HepG2 (cell line): ENCODE measurements at regions not wholly inside any gene's neighbourhood (a gene's known extent, or its start where the extent isn't known, plus 50 kb on each side); places are given as distances from the start of the nearest gene placed in this dataset.

Experiments used
- ATAC-seq: fragments of 200-7000 bp; cut with Tn5 transposase; 3 replicates; pipeline ENCODE4 v1.9.1; 2020; ENCODE audit warnings: mild to moderate bottlenecking, moderate library complexity
- BruUV-seq: library from RNA; stranded (reverse); fragments of 400-500 nt; replicated peaks from 2 replicates; lab custom pipeline; 2021; lab: Mats Ljungman, UMichigan
- CTCF ChIA-PET: fragments of 300-600 bp; formaldehyde crosslinking; extraction: SDS; loops from one replicate; lab custom pipeline; 2021; ENCODE audit warnings: low total read pairs, inconsistent platforms, low intra/inter-chr PET ratio; lab: Yijun Ruan, JAX
- POLR2A ChIA-PET: fragments of 350-600 bp; sonication (Branson Sonifier 250); formaldehyde crosslinking; loops from one replicate; lab custom pipeline; 2020; ENCODE audit warnings: antibody characterized with exemption, inconsistent platforms; lab: Yijun Ruan, JAX
- DNase-seq: peaks from one replicate; pipeline ENCODE4 v3.0.0-alpha.2; 2015; ENCODE audit warnings: low spot score
- FAIRE-seq: peaks from 3 replicates; lab custom pipeline; 2011; peaks lifted over from hg19 to GRCh38; lab: Jason Lieb, UNC
- H2AFZ ChIP-seq: one replicate; pipeline ENCODE4 v1.6.1; 2011; ENCODE audit warnings: low read length, inconsistent platforms
- H3K27ac ChIP-seq: fragments of 300-600 bp; 3 replicates; pipeline ENCODE4 v1.8.0; 2011; ENCODE audit warnings: mixed run types, mild to moderate bottlenecking, mixed read lengths, low read length, inconsistent platforms; ENCODE audit not compliant: insufficient read depth; ENCODE audit errors: extremely low read length
- H3K27me3 ChIP-seq, 2 experiments: fragments of 200-600 bp in 1 of 2; 2 replicates in 1 of 2; 3 replicates in 1 of 2; pipeline versions ENCODE4 v1.6.0 to v1.8.0; 2011; ENCODE audit warnings: low read length in 2 of 2, mild to moderate bottlenecking in 2 of 2, moderate library complexity in 2 of 2, inconsistent platforms in 1 of 2; ENCODE audit not compliant: insufficient read depth in 2 of 2, control insufficient read depth in 1 of 2
- H3K36me3 ChIP-seq, 2 experiments: fragments of 200-600 bp in 1 of 2; replicated peaks in 1 of 2; 2 replicates in 1 of 2; 3 replicates in 1 of 2; pipeline versions ENCODE4 v1.5.1 to v1.8.0; 2011; ENCODE audit warnings: low read length in 2 of 2, inconsistent platforms in 1 of 2; ENCODE audit not compliant: insufficient read depth in 2 of 2, control insufficient read depth in 1 of 2
- H3K4me1 ChIP-seq: 2 replicates; pipeline ENCODE4 v1.5.1; 2012; ENCODE audit warnings: low read length, inconsistent platforms; ENCODE audit not compliant: insufficient read depth
- H3K4me2 ChIP-seq: 2 replicates; pipeline ENCODE4 v1.6.0; 2011; ENCODE audit warnings: low read depth, low read length, inconsistent platforms
- H3K4me3 ChIP-seq, 3 experiments: fragments of 200-600 bp in 1 of 3; sonication (generic), shearing (Covaris generic) in 1 of 3; replicated peaks in 1 of 3; 2 replicates each; pipeline ENCODE4 v1.5.1; 2011 to 2016; ENCODE audit warnings: low read length in 3 of 3, inconsistent platforms in 2 of 3, low read depth in 2 of 3, mild to moderate bottlenecking in 2 of 3, control low read depth in 1 of 3, mixed read lengths in 1 of 3; ENCODE audit not compliant: insufficient read depth in 1 of 3
- H3K79me2 ChIP-seq: one replicate; pipeline ENCODE4 v1.6.1; 2011; ENCODE audit warnings: low read length, inconsistent platforms; ENCODE audit not compliant: insufficient read depth
- H3K9ac ChIP-seq: 2 replicates; pipeline ENCODE4 v1.6.0; 2011; ENCODE audit warnings: mild to moderate bottlenecking, low read depth, low read length, inconsistent platforms; ENCODE audit not compliant: insufficient read depth
- H3K9me3 ChIP-seq: 2 replicates; pipeline ENCODE4 v1.5.1; 2012; ENCODE audit warnings: mild to moderate bottlenecking, low read length
- H4K20me1 ChIP-seq: 2 replicates; pipeline ENCODE4 v1.6.0; 2011; ENCODE audit warnings: inconsistent platforms, mild to moderate bottlenecking, low read length, moderate library complexity; ENCODE audit not compliant: insufficient read depth
- RARA ChIP-seq: IDR thresholded peaks from 2 replicates; pipeline ENCODE4 v1.6.1; 2016; ENCODE audit warnings: missing genetic modification reagents, missing compliant biosample characterization
- TP53 ChIP-seq: sonication (generic); formaldehyde crosslinking; conservative IDR thresholded peaks from 2 replicates; pipeline ENCODE4 v1.4.0; 2020; ENCODE audit warnings: missing genetic modification reagents
- U2AF2 ChIP-seq: fragments of 200-400 bp; formaldehyde crosslinking; IDR thresholded peaks from 2 replicates; pipeline ENCODE4 v1.6.1; 2017; ENCODE audit warnings: low read depth, mild to moderate bottlenecking, low read length
- ZNF512 ChIP-seq: sonication (generic); formaldehyde crosslinking; IDR thresholded peaks from 2 replicates; pipeline ENCODE4 v1.4.0; 2020; ENCODE audit warnings: mild to moderate bottlenecking, missing genetic modification reagents
- ZNF580 ChIP-seq: IDR thresholded peaks from 2 replicates; pipeline ENCODE4 v1.6.1; 2016; ENCODE audit warnings: low read depth, borderline replicate concordance
- WGBS: methylation state at CpG from one replicate; pipeline ENCODE4 v1.1.6; 2017; ENCODE audit warnings: low lambda C conversion rate; 5-methylcytosine and 5-hydroxymethylcytosine counted together
- in situ Hi-C: cut with HindIII; loops from 2 replicates; pipeline ENCODE4 v1.10.0; 2017; ENCODE audit warnings: low pct_unique_long_range_greater_than_20kb; ENCODE audit not compliant: extremely low pct_ligation_motif_present
- intact Hi-C: fragments of 100-400 bp; cut with micrococcal nuclease; formaldehyde crosslinking; loops from one replicate; pipeline ENCODE4 v1.10.0; 2022; ENCODE audit not compliant: unreplicated experiment
- TF ChIP-seq, protein P1 (sequence below): sonication (generic); formaldehyde crosslinking; IDR thresholded peaks from 2 replicates; pipeline ENCODE4 v1.5.1; 2020; ENCODE audit warnings: mild to moderate bottlenecking, missing genetic modification reagents, borderline replicate concordance

- CTCF ChIA-PET = no interaction called here
- POLR2A ChIA-PET = no interaction called here
These were observed 452.8 kb downstream of the ENC1 start for GRCh38 chr5:74187757-74188156.

More at GRCh38 chr5:74187757-74188156, 452.8 kb downstream of the ENC1 start:
- H3K9me3 ChIP-seq = no peaks in the 10 kb centered on the region
- ATAC-seq (no peak), DNase-seq (no peak), FAIRE-seq (no peak)
- intact Hi-C loops (no loop called here), in situ Hi-C loops (no loop called here)
- H4K20me1 ChIP-seq = no peaks in the 10 kb centered on the region
- H3K4me3 ChIP-seq = no peak overlapping the region
- H3K27me3 ChIP-seq = peaks cover 0 to 5% of the 10 kb centered on the region in 2 experiments; a peak in 3 of 5 replicates
- TF ChIP-seq ZNF512 (CRISPR knock-in tag) (no peak), RARA (CRISPR knock-in tag) (no peak), U2AF2 (no peak), ZNF580 (CRISPR knock-in tag) (no peak), TP53 (CRISPR knock-in tag) (no peak)
- TF ChIP-seq, protein P1, sequence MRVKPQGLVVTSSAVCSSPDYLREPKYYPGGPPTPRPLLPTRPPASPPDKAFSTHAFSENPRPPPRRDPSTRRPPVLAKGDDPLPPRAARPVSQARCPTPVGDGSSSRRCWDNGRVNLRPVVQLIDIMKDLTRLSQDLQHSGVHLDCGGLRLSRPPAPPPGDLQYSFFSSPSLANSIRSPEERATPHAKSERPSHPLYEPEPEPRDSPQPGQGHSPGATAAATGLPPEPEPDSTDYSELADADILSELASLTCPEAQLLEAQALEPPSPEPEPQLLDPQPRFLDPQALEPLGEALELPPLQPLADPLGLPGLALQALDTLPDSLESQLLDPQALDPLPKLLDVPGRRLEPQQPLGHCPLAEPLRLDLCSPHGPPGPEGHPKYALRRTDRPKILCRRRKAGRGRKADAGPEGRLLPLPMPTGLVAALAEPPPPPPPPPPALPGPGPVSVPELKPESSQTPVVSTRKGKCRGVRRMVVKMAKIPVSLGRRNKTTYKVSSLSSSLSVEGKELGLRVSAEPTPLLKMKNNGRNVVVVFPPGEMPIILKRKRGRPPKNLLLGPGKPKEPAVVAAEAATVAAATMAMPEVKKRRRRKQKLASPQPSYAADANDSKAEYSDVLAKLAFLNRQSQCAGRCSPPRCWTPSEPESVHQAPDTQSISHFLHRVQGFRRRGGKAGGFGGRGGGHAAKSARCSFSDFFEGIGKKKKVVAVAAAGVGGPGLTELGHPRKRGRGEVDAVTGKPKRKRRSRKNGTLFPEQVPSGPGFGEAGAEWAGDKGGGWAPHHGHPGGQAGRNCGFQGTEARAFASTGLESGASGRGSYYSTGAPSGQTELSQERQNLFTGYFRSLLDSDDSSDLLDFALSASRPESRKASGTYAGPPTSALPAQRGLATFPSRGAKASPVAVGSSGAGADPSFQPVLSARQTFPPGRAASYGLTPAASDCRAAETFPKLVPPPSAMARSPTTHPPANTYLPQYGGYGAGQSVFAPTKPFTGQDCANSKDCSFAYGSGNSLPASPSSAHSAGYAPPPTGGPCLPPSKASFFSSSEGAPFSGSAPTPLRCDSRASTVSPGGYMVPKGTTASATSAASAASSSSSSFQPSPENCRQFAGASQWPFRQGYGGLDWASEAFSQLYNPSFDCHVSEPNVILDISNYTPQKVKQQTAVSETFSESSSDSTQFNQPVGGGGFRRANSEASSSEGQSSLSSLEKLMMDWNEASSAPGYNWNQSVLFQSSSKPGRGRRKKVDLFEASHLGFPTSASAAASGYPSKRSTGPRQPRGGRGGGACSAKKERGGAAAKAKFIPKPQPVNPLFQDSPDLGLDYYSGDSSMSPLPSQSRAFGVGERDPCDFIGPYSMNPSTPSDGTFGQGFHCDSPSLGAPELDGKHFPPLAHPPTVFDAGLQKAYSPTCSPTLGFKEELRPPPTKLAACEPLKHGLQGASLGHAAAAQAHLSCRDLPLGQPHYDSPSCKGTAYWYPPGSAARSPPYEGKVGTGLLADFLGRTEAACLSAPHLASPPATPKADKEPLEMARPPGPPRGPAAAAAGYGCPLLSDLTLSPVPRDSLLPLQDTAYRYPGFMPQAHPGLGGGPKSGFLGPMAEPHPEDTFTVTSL (CRISPR knock-in tag) = no peak
- H3K4me1 ChIP-seq = no peaks in the 10 kb centered on the region
- H3K79me2 ChIP-seq = no peaks in the 10 kb centered on the region
- no TSS peak for BruUV-seq
- no peak overlapping the region for H3K27ac ChIP-seq
- H3K4me2 ChIP-seq = no peak overlapping the region
- WGBS = 39% methylated on average over 1 of the region's 1 CpG
- H2AFZ ChIP-seq = no peak overlapping the region
- no peak overlapping the region for H3K9ac ChIP-seq
- no peaks in the 10 kb centered on the region for H3K36me3 ChIP-seq
